Panc1 (cell line): ENCODE measurements at regions not wholly inside any gene's neighbourhood (a gene's known extent, or its start where the extent isn't known, plus 50 kb on each side); places are given as distances from the start of the nearest gene placed in this dataset.

ENCODE experiments used
- CTCF ChIP-seq: fragments of 450-650 bp; IDR thresholded peaks from 2 replicates; pipeline ENCODE4 v1.5.1; 2017; ENCODE audit warnings: mild to moderate bottlenecking
- POLR2AphosphoS5 ChIP-seq: IDR thresholded peaks from 2 replicates; pipeline ENCODE4 v1.6.1; 2012; ENCODE audit warnings: mild to moderate bottlenecking, low read depth, low read length, moderate library complexity

GRCh38 chr10:123299598-123299997 lies 145.4 kb downstream of the BUB3 start:
- TF ChIP-seq CTCF (no peak), POLR2AphosphoS5 (no peak)
